Dermis microvascular lymphatic vessel endothelial cell (primary cell): ENCODE measurements at regions not wholly inside any gene's neighbourhood (a gene's known extent, or its start where the extent isn't known, plus 50 kb on each side); places are given as distances from the start of the nearest gene placed in this dataset.

Experiments used
- DNase-seq, 2 donors: peaks; one replicate each; pipeline versions ENCODE4 v3.0.0 to v3.0.0-alpha.2; 2010; ENCODE audit warnings: low read depth in 2 of 2

DNA sequence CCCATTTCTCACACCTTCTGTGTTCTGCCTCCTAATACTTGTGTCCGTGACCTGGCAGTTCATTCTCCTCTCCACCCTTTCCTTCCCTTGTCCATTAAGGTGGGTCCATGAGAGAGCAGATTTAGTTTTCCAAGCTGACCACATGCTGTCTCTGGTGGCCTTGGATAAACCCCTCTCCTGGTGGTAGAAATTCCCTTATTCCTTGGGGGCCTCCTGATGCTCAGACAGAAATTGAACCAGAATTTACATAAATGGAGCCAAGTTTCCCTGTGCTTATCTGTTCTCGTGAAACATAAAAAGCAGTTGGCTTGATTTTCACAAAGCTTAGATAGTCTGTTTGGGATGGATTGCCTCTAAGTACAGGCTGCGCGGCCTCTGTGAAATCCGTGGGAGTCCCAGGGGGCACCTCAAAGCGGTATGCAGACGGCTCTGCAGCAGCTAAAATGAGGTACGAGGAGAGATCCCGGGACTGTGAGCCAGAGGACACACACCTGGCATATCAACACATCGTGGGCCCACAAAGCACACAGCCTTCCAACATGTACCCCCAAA, 101.0 kb upstream of the NMNAT3 start:
- no peak for DNase-seq

DNA sequence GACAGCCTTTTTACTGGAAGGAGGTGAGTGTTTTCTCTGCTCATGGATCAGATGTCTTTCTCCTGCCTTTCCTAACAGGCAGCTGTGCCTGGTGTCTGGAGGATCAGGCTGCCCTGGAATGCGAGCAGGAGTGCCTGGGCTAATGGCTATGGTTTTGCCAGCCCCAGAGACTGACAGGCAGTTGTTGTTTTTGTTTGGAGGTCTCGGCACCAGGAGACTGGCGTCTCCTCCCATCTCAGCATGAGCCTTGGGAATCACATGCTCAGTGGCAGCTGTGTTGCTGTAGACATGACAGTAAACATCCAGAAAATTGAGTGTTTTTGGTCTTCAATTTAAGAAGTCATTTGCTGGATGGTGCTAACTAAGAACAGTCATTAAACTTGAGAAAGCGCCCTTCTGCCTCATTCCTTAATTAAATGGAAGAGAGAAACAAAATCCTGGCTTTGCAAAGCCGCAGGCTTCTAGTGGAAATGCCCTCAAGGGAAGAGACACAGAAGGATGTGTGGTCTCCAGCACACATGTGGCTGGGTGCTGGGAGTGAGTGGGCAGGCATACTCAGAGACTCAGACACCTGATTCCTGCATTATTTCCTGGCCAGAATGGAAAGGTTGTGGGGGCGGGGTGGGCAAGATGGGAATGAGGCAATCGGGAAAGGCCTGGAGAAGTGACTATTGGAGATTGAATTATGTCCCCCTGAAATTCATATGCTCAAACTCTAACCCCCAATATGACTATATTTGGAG, 97.0 kb upstream of the NMNAT3 start:
- no peak for DNase-seq

- DNase-seq, result no peak
Measured at GRCh38 chr3:139772539-139773500, 95.0 kb upstream of the NMNAT3 start.

- DNase-seq, result no peak
Measured at GRCh38 chr3:139771331-139771730, 93.6 kb upstream of the NMNAT3 start.

GRCh38 chr3:139770577-139770976, 92.8 kb upstream of the NMNAT3 start:
- DNase-seq, result no peak

DNA sequence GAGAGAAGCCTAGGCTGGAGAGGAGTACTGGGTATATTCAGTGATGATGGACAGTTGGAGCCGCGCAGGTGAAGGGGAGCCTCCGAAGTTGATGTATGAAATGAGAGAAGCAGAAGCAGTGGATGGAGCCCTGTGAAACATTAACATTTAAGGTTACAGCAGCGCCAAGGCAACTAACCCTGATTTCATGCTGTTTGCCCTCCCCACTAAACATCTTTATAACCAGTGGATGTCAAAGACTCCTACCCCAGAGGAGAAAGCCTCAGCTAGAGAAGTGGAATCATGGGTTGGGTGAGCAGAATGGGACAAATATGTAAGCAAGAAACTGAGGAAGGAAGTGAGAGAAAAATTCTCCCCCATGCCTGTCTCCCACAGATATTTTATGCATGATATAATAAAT, 92.0 kb upstream of the NMNAT3 start:
- DNase-seq, result no peak

DNA sequence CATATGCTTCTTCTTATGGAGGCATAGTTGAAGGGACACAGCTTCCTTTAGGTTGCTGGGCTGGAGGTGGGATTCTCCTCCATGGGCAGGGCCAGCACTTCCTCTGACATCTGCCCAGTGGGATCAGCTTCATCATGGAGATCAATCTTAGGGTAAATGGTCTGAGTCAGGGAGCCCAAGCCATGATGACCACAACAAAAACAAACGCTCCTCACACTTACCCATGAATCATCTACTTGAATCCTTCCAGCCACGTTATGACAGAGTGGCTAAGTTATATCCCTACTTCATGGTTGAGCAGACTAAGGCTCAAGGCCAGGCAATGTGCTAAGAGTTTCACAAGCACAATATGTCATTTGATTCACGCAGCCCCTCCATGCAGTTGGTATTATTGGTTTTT, 87.2 kb upstream of the NMNAT3 start:
- DNase-seq, result no peak

GRCh38 chr3:139764069-139764905, 86.5 kb upstream of the NMNAT3 start:
- no peak for DNase-seq

DNA sequence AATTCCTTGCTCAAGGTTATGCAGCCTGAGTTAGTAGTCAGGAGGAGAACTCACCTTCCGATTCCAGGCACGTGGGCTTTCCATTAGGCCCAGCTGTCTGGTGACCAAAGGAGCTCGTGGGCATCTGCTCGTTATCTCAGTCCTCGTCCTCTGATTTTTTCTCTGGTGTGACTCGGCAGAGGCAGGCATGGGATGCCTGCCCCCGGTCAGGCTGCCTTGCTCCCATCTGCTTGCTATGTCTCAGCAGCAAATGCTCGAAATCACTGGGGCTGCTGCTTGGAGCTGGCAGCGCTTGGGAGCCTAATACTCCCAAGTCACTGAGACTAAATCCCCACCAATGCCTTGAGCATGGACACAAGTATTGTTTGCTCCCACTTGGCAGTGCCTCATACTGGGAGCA, 84.5 kb upstream of the NMNAT3 start:
- no peak for DNase-seq

GRCh38 chr3:139759470-139759869, 81.7 kb upstream of the NMNAT3 start:
- DNase-seq, result no peak

- DNase-seq, result no peak
Measured at GRCh38 chr3:139758654-139759291, 81.0 kb upstream of the NMNAT3 start.

DNA sequence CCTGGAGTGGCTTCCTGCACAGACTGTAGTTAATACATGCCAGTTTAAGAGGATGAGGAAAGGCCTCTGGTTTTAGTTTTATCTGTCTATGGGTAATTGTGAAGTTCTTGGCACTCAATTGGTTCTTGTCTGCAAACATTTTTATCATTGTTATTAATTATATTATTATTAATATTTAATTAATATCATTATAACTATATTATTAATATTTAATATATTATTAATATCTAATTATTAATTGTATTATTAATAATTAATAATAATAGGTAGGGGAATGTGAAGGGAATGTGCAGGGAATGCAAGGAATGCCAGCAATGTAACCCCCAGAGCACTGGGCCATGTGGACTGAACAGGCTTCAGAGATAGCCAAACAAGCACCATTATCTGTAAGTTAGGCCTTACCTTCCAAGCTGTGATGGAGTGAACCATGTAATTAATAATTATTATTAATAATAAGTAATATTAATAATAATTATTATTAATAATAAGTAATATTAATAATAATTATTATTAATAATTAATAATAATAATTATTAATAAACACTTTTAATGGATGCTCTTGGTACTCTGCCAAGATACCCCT, 79.8 kb upstream of the NMNAT3 start:
- no peak for DNase-seq

GRCh38 chr3:139756529-139757103, 78.8 kb upstream of the NMNAT3 start:
- DNase-seq, result no peak

GRCh38 chr3:139755551-139755950, 77.8 kb upstream of the NMNAT3 start:
- no peak for DNase-seq

DNA sequence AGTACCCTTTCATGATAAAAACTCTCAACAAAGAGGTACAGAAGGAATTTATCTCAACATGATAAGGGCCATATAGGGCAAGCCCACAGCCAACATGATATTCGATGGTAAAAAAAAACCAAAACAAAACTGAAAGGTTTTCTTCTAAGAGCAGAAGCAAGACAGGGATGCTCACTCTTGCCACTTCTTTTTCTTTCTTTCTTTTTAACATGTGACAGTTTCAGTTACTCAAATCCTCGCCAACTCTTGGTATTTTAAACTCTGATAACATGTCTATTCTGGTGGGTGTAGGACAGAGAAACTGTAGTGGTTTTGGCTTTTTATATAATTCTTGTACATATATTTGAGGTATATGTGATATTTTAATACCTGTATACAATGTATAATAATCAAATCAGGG, 74.0 kb upstream of the NMNAT3 start:
- no peak for DNase-seq

- no peak for DNase-seq
Measured at GRCh38 chr3:139746481-139746880, 68.7 kb upstream of the NMNAT3 start.

DNA sequence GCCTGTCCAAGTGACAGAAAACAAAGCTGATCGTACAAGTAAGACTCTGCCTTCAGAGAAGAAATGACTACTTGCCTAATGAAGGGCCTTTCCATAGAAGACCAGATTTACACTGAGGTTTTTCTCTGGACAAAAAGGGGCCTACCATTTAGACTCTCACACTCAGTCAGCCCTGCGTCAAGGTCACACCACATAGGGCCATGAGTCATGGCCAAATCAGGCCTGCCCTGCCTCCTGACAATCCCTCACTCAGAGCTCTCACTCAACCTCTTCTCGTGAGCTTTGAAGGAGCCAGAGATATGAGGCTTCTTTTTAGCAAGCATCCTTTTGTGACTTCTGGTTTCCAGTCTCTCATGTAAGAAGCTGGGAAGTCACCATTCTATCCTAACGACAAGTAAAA, 68.1 kb upstream of the NMNAT3 start:
- no peak for DNase-seq

DNA sequence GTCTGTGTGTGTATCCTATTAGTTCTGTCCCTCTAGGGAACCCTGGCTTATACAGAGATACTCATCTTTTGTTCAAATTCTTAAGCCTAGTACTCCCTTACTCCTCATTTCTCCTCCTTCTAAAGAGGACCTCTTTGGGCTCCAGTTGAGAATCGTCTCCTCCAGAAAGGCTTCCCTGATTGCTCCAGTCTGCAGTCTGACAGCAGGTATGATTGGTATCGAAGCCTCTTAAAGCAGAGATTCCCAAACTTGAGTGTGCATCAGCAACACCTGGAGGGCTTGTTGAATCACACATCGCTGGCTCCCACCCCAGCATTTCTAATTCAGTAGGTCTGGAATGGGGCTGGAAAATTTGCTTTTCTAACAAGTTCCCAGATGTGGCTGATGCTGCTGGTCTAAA, 60.9 kb upstream of the NMNAT3 start:
- no peak for DNase-seq

GRCh38 chr3:139737682-139738361, 60.0 kb upstream of the NMNAT3 start:
- DNase-seq, result no peak

- no peak for DNase-seq
Measured at GRCh38 chr3:139735191-139735590, 57.4 kb upstream of the NMNAT3 start.
